ENCODE measurements at regions not wholly inside any gene's neighbourhood (a gene's known extent, or its start where the extent isn't known, plus 50 kb on each side); places are given as distances from the start of the nearest gene placed in this dataset.
"Not testable (repeated sequence)": the region's sequence is repeated elsewhere in the genome, so short reads cannot be mapped to it uniquely, and the experiment has no call there.

- H3K4me3 Mint-ChIP-seq; H3K4me1 Mint-ChIP-seq; DNase-seq; H3K27me3 Mint-ChIP-seq; H3K27ac Mint-ChIP-seq; H3K9me3 Mint-ChIP-seq; H3K36me3 Mint-ChIP-seq (ENCODE audit: low read depth); intact Hi-C loops (cut with micrococcal nuclease): not testable (repeated sequence)
Observed at GRCh38 chr4:3596957-3597733, 64.9 kb upstream of the LRPAP1 start.

- H3K27ac Mint-ChIP-seq; H3K27me3 Mint-ChIP-seq; H3K9me3 Mint-ChIP-seq; intact Hi-C loops (cut with micrococcal nuclease); DNase-seq; H3K36me3 Mint-ChIP-seq (ENCODE audit: low read depth); H3K4me1 Mint-ChIP-seq; H3K4me3 Mint-ChIP-seq: not testable (repeated sequence)
Observed at GRCh38 chr4:3595627-3596291, 63.5 kb upstream of the LRPAP1 start.

- H3K27ac Mint-ChIP-seq; H3K4me1 Mint-ChIP-seq; H3K9me3 Mint-ChIP-seq; H3K36me3 Mint-ChIP-seq (ENCODE audit: low read depth); DNase-seq; H3K27me3 Mint-ChIP-seq; intact Hi-C loops (cut with micrococcal nuclease); H3K4me3 Mint-ChIP-seq: not testable (repeated sequence)
Observed at GRCh38 chr4:3594751-3595150, 62.5 kb upstream of the LRPAP1 start.

GRCh38 chr4:3589946-3590924 is 58.0 kb upstream of the LRPAP1 start:
- H3K9me3 Mint-ChIP-seq; H3K36me3 Mint-ChIP-seq (ENCODE audit: low read depth); H3K4me3 Mint-ChIP-seq; DNase-seq; H3K27ac Mint-ChIP-seq; H3K27me3 Mint-ChIP-seq; H3K4me1 Mint-ChIP-seq; intact Hi-C loops (cut with micrococcal nuclease): not testable (repeated sequence)

GRCh38 chr4:3589379-3589778 is 57.2 kb upstream of the LRPAP1 start:
- DNase-seq; H3K4me3 Mint-ChIP-seq; H3K36me3 Mint-ChIP-seq (ENCODE audit: low read depth); H3K9me3 Mint-ChIP-seq; intact Hi-C loops (cut with micrococcal nuclease); H3K27ac Mint-ChIP-seq; H3K27me3 Mint-ChIP-seq; H3K4me1 Mint-ChIP-seq: not testable (repeated sequence)

- H3K27ac Mint-ChIP-seq; H3K36me3 Mint-ChIP-seq (ENCODE audit: low read depth); DNase-seq; intact Hi-C loops (cut with micrococcal nuclease); H3K27me3 Mint-ChIP-seq; H3K4me1 Mint-ChIP-seq; H3K4me3 Mint-ChIP-seq; H3K9me3 Mint-ChIP-seq: not testable (repeated sequence)
Observed at GRCh38 chr4:3588517-3589194, 56.4 kb upstream of the LRPAP1 start.

GRCh38 chr4:3586596-3586995 is 54.4 kb upstream of the LRPAP1 start:
- DNase-seq; H3K27ac Mint-ChIP-seq; H3K9me3 Mint-ChIP-seq; H3K4me1 Mint-ChIP-seq; H3K36me3 Mint-ChIP-seq (ENCODE audit: low read depth); H3K4me3 Mint-ChIP-seq; intact Hi-C loops (cut with micrococcal nuclease); H3K27me3 Mint-ChIP-seq: not testable (repeated sequence)

GRCh38 chr4:3585567-3585966 is 53.3 kb upstream of the LRPAP1 start:
- H3K36me3 Mint-ChIP-seq (ENCODE audit: low read depth); H3K27me3 Mint-ChIP-seq; H3K4me3 Mint-ChIP-seq; DNase-seq; intact Hi-C loops (cut with micrococcal nuclease); H3K4me1 Mint-ChIP-seq; H3K27ac Mint-ChIP-seq; H3K9me3 Mint-ChIP-seq: not testable (repeated sequence)

GRCh38 chr4:3582091-3582475 is 49.9 kb upstream of the LRPAP1 start:
- no peak overlapping the region for H3K27ac Mint-ChIP-seq
- no peaks in the 10 kb centered on the region for H3K9me3 Mint-ChIP-seq
- H3K4me1 Mint-ChIP-seq = no peaks in the 10 kb centered on the region
- intact Hi-C loops (cut with micrococcal nuclease) = no loop called here
- H3K36me3 Mint-ChIP-seq (ENCODE audit: low read depth) = no peaks in the 10 kb centered on the region
- H3K27me3 Mint-ChIP-seq = peaks cover 4% of the 10 kb centered on the region
- DNase-seq = no peak
- no peak overlapping the region for H3K4me3 Mint-ChIP-seq
